Suprapubic skin (tissue), 4 donors: ENCODE measurements at regions not wholly inside any gene's neighbourhood (a gene's known extent, or its start where the extent isn't known, plus 50 kb on each side); places are given as distances from the start of the nearest gene placed in this dataset.

Experiments
- POLR2A ChIP-seq, 2 donors: fragments of 450-650 bp; IDR thresholded peaks; one replicate each; pipeline ENCODE4 v1.6.1; 2017; ENCODE audit warnings: antibody characterized with exemption in 2 of 2, mild to moderate bottlenecking in 2 of 2, moderate library complexity in 2 of 2
- POLR2AphosphoS5 ChIP-seq, 3 donors: sonication (generic); formaldehyde crosslinking; IDR thresholded peaks; one replicate each; pipeline ENCODE4 v1.6.1; 2017; ENCODE audit warnings: antibody characterized with exemption in 3 of 3

- TF ChIP-seq POLR2A (IDR thresholded peaks at IDR 0.05) (no peak), POLR2AphosphoS5 (IDR thresholded peaks at IDR 0.05) (no peak)
Measured at GRCh38 chr6:14454473-14454775, 336.9 kb downstream of the CD83 start.
